ENCODE measurements at regions not wholly inside any gene's neighbourhood (a gene's known extent, or its start where the extent isn't known, plus 50 kb on each side); places are given as distances from the start of the nearest gene placed in this dataset.

GRCh38 chr6:144696610-144697368 lies 411.7 kb downstream of the UTRN start:
- DNase-seq = no peak

- DNase-seq = no peak
Observed at GRCh38 chr6:144697369-144697760, 412.2 kb downstream of the UTRN start.

GRCh38 chr6:144697801-144698200 lies 412.7 kb downstream of the UTRN start:
- DNase-seq = no peak

GRCh38 chr6:144702781-144703180 lies 417.6 kb downstream of the UTRN start:
- DNase-seq = no peak

GRCh38 chr6:144710207-144710606 lies 425.1 kb downstream of the UTRN start:
- no peak for DNase-seq

- no peak for DNase-seq
Observed at GRCh38 chr6:144711661-144712060, 426.5 kb downstream of the UTRN start.

- no peak for DNase-seq
Observed at GRCh38 chr6:144712541-144712940, 427.4 kb downstream of the UTRN start.

GRCh38 chr6:144714021-144714712 lies 429.0 kb downstream of the UTRN start:
- DNase-seq = no peak

- no peak for DNase-seq
Observed at GRCh38 chr6:144715344-144715743, 430.2 kb downstream of the UTRN start.

GRCh38 chr6:144718431-144718830 lies 433.3 kb downstream of the UTRN start:
- DNase-seq = no peak

- DNase-seq = no peak
Observed at GRCh38 chr6:144721232-144721631, 436.1 kb downstream of the UTRN start.

GRCh38 chr6:144722154-144722737 lies 437.1 kb downstream of the UTRN start:
- DNase-seq = no peak

- DNase-seq = no peak
Observed at GRCh38 chr6:144722925-144723324, 437.8 kb downstream of the UTRN start.

- DNase-seq = no peak
Observed at GRCh38 chr6:144723431-144723830, 438.3 kb downstream of the UTRN start.

- DNase-seq = no peak
Observed at GRCh38 chr6:144724818-144725217, 439.7 kb downstream of the UTRN start.

GRCh38 chr6:144725736-144726522 lies 440.8 kb downstream of the UTRN start:
- DNase-seq = no peak

GRCh38 chr6:144728804-144729203 lies 443.7 kb downstream of the UTRN start:
- DNase-seq = no peak

GRCh38 chr6:144729502-144729901 lies 444.4 kb downstream of the UTRN start:
- no peak for DNase-seq

- no peak for DNase-seq
Observed at GRCh38 chr6:144730088-144730645, 445.0 kb downstream of the UTRN start.

GRCh38 chr6:144731229-144731628 lies 446.1 kb downstream of the UTRN start:
- no peak for DNase-seq

GRCh38 chr6:144736763-144737162 lies 451.6 kb downstream of the UTRN start:
- no peak for DNase-seq

GRCh38 chr6:144737998-144738397 lies 452.9 kb downstream of the UTRN start:
- DNase-seq = no peak

- no peak for DNase-seq
Observed at GRCh38 chr6:144739873-144740272, 454.7 kb downstream of the UTRN start.

Measured in GOT3 (cell line).